GM12878 (cell line): ENCODE measurements at regions not wholly inside any gene's neighbourhood (a gene's known extent, or its start where the extent isn't known, plus 50 kb on each side); places are given as distances from the start of the nearest gene placed in this dataset.

Experiments used
- ATAC-seq: fragments of 200-7000 bp; cut with Tn5 transposase; 3 replicates; pipeline ENCODE4 v1.9.1; 2020; ENCODE audit warnings: mild to moderate bottlenecking, moderate library complexity
- BruUV-seq: library from RNA; stranded (reverse); fragments of 400-500 nt; replicated peaks from 2 replicates; lab custom pipeline; 2021; lab: Mats Ljungman, UMichigan
- CTCF ChIA-PET: fragments of 300-600 bp; sonication (Branson Sonifier 250); formaldehyde crosslinking; extraction: SDS; loops from one replicate; lab custom pipeline; 2021; ENCODE audit warnings: inconsistent platforms; lab: Yijun Ruan, JAX
- POLR2A ChIA-PET: fragments of 350-600 bp; formaldehyde crosslinking; extraction: SDS; loops from one replicate; lab custom pipeline; 2021; ENCODE audit warnings: inconsistent platforms; lab: Charles Lee
- RAD21 ChIA-PET: fragments of 300-600 bp; sonication (Branson Sonifier 250); formaldehyde crosslinking; loops from one replicate; lab custom pipeline; 2023; ENCODE audit warnings: antibody characterized with exemption; ENCODE audit not compliant: unreplicated experiment; lab: Charles Lee
- SMC1A ChIA-PET: fragments of 300-600 bp; sonication (Branson Sonifier 250); formaldehyde crosslinking; loops from one replicate; lab custom pipeline; 2023; ENCODE audit not compliant: unreplicated experiment, uncharacterized antibody; lab: Charles Lee
- DNase-seq: peaks from one replicate; pipeline ENCODE4 v3.0.0-alpha.2; 2011; ENCODE audit warnings: low read depth, low spot score
- FAIRE-seq: peaks from 3 replicates; lab custom pipeline; 2011; peaks lifted over from hg19 to GRCh38; lab: Jason Lieb, UNC
- H2AFZ ChIP-seq: 2 replicates; pipeline ENCODE4 v1.6.0; 2011; ENCODE audit warnings: low read depth, low read length, control low read depth; ENCODE audit not compliant: control insufficient read depth
- H3K27ac ChIP-seq: 2 replicates; pipeline ENCODE4 v1.5.1; 2011; ENCODE audit warnings: control low read depth; ENCODE audit not compliant: control insufficient read depth, insufficient read depth
- H3K27me3 ChIP-seq, 2 experiments: replicated peaks in 1 of 2; 2 replicates each; pipeline versions ENCODE4 v1.6.0 to v1.6.1; 2011; ENCODE audit warnings: low read length in 1 of 2; ENCODE audit not compliant: control insufficient read depth in 2 of 2, insufficient read depth in 2 of 2
- H3K36me3 ChIP-seq, 2 experiments: 2 replicates each; pipeline ENCODE4 v1.5.1; 2011; ENCODE audit warnings: low read length in 1 of 2; ENCODE audit not compliant: control insufficient read depth in 2 of 2, insufficient read depth in 2 of 2
- H3K4me1 ChIP-seq: 2 replicates; pipeline ENCODE4 v1.6.1; 2011; ENCODE audit warnings: mild to moderate bottlenecking, low read length, moderate library complexity, mixed read lengths; ENCODE audit not compliant: control insufficient read depth, insufficient read depth
- H3K4me2 ChIP-seq: 2 replicates; pipeline ENCODE4 v1.6.0; 2011; ENCODE audit warnings: control low read depth; ENCODE audit not compliant: control insufficient read depth, insufficient read depth
- H3K4me3 ChIP-seq: fragments of 200-600 bp; sonication (generic); 2 replicates; pipeline ENCODE4 v1.5.1; 2016
- H3K79me2 ChIP-seq: 2 replicates; pipeline ENCODE4 v1.6.0; 2011; ENCODE audit warnings: low read length; ENCODE audit not compliant: control insufficient read depth, insufficient read depth
- H3K9ac ChIP-seq: 2 replicates; pipeline ENCODE4 v1.8.0; 2011; ENCODE audit warnings: low read length, control low read depth, mixed read lengths; ENCODE audit not compliant: control insufficient read depth, insufficient read depth
- H3K9me3 ChIP-seq: replicated peaks from 3 replicates; pipeline ENCODE4 v1.5.1; 2011; ENCODE audit warnings: mild to moderate bottlenecking, low read length; ENCODE audit not compliant: control insufficient read depth, insufficient read depth
- H4K20me1 ChIP-seq: 2 replicates; pipeline ENCODE4 v1.6.0; 2011; ENCODE audit not compliant: control insufficient read depth, insufficient read depth
- BCL11A ChIP-seq: IDR thresholded peaks from 2 replicates; pipeline ENCODE4 v1.6.1; 2011; ENCODE audit warnings: low read depth, low read length
- CHD1 ChIP-seq: IDR thresholded peaks from 2 replicates; pipeline ENCODE4 v1.6.1; 2012; ENCODE audit warnings: low read depth, low read length, improper control_type of control experiment
- EGR1 ChIP-seq, 2 experiments: IDR thresholded peaks; 1 replicate in 1 of 2; 2 replicates in 1 of 2; pipeline ENCODE4 v1.6.1; 2011 to 2012; ENCODE audit warnings: low read depth in 2 of 2, low read length in 2 of 2, borderline replicate concordance in 1 of 2, mild to moderate bottlenecking in 1 of 2, moderate library complexity in 1 of 2
- EP300 ChIP-seq, 2 experiments: fragments of 150-350 bp in 1 of 2; IDR thresholded peaks; 2 replicates each; pipeline ENCODE4 v1.6.1; 2011 to 2012; ENCODE audit warnings: low read depth in 2 of 2, low read length in 2 of 2, borderline replicate concordance in 1 of 2, improper control_type of control experiment in 1 of 2, inconsistent platforms in 1 of 2; ENCODE audit not compliant: control insufficient read depth in 1 of 2
- HDAC2 ChIP-seq: fragments of 200-600 bp; sonication (generic); IDR thresholded peaks from 2 replicates; pipeline ENCODE4 v1.6.1; 2017
- MEF2A ChIP-seq: IDR thresholded peaks from 2 replicates; pipeline ENCODE4 v1.6.1; 2011; ENCODE audit warnings: low read depth, mild to moderate bottlenecking, low read length, moderate library complexity; ENCODE audit not compliant: insufficient read depth
- NR2C1 ChIP-seq: fragments of 450-650 bp; IDR thresholded peaks from 2 replicates; pipeline ENCODE4 v1.6.1; 2017; ENCODE audit warnings: antibody characterized with exemption, mild to moderate bottlenecking, moderate library complexity
- SREBF1 ChIP-seq: IDR thresholded peaks from 2 replicates; pipeline ENCODE4 v1.6.1; 2012; ENCODE audit warnings: mild to moderate bottlenecking, low read length
- STAT3 ChIP-seq: IDR thresholded peaks from 2 replicates; pipeline ENCODE4 v1.6.1; 2011; ENCODE audit warnings: low read depth, low read length, improper control_type of control experiment
- SUPT20H ChIP-seq: IDR thresholded peaks from 2 replicates; pipeline ENCODE4 v1.6.1; 2011; ENCODE audit warnings: low read depth, mild to moderate bottlenecking, low read length, moderate library complexity, borderline replicate concordance; ENCODE audit not compliant: control insufficient read depth
- ZNF622 ChIP-seq: fragments of 450-650 bp; IDR thresholded peaks from 2 replicates; pipeline ENCODE4 v1.6.1; 2017; ENCODE audit warnings: mild to moderate bottlenecking, inconsistent platforms
- WGBS: methylation state at CpG from one replicate; pipeline ENCODE4 v1.1.6; 2016; ENCODE audit warnings: low lambda C conversion rate; ENCODE audit not compliant: insufficient replicate concordance, insufficient coverage; ENCODE audit errors: missing lambda C conversion rate; 5-methylcytosine and 5-hydroxymethylcytosine counted together
- in situ Hi-C: fragments of 300-500 bp; cut with MboI; formaldehyde crosslinking; loops from 9 replicates; pipeline ENCODE4 v1.14.3; 2018; ENCODE audit warnings: mixed read lengths
- intact Hi-C: fragments of 100-400 bp; cut with micrococcal nuclease; formaldehyde crosslinking; loops from one replicate; pipeline ENCODE4 v1.14.2; 2022; ENCODE audit not compliant: unreplicated experiment
- TF ChIP-seq, protein P1 (sequence below): fragments of 450-650 bp; IDR thresholded peaks from 2 replicates; pipeline ENCODE4 v1.6.1; 2017; ENCODE audit warnings: low read depth, mild to moderate bottlenecking, moderate library complexity
- TF ChIP-seq, protein P2 (sequence below): fragments of 450-650 bp; IDR thresholded peaks from 2 replicates; pipeline ENCODE4 v1.6.1; 2016; ENCODE audit warnings: mild to moderate bottlenecking, moderate library complexity, borderline replicate concordance
- TF ChIP-seq, protein P3 (sequence below): fragments of 450-650 bp; IDR thresholded peaks from 2 replicates; pipeline ENCODE4 v1.6.1; 2017; ENCODE audit warnings: mild to moderate bottlenecking, moderate library complexity

DNA sequence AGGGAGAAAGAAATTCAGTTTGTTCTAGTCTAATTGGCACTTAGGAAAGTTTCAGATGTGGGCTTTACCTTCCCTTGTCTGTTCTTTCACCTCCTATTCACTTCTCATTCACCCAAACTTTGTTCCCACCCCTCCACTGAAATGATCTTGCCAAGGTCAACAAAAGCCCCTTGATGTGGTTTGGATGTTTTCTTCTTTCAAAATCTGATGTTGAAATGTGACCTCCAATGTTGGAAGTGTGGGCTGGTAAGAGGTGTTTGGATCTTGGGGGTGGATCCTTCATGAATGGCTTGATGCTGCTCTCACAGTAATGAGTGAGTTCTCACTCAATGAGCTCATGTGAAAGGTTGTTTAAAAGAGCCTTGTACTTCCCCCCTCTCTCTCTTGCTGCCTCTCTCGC lies 379.3 kb downstream of the HHIPL2 start:
- DNase-seq (no peak), FAIRE-seq (no peak), ATAC-seq (no peak; the same call in 2 of the 3 replicates)
- BruUV-seq, result no TSS peak
- ChIA-PET RAD21 (interaction anchor here (1.0 to 2.0 kb wide), 4 partner anchors 189 to 690 kb away, joined by 3 to 7 read pairs (median 4); no protein-coding TSS in a partner anchor), CTCF (interaction anchor here (2.1 to 2.4 kb wide), 2 partner anchors 625 to 692 kb away, joined by 6 to 14 read pairs; no protein-coding TSS in a partner anchor), SMC1A (interaction anchor here (1.0 to 2.0 kb wide), 3 partner anchors 429 to 690 kb away, joined by 3 to 16 read pairs (median 4); no protein-coding TSS in a partner anchor), POLR2A (no interaction called here)
- intact Hi-C loops, result loop anchor here (5.0 to 10.0 kb wide), 2 partner anchors 391 to 1294 kb away; partner anchors contain the start of gene HLX
- Histone ChIP-seq H3K4me1 (no peaks in the 10 kb centered on the region), H4K20me1 (no peaks in the 10 kb centered on the region), H3K27me3 (no peaks in the 10 kb centered on the region), H2AFZ (no peak overlapping the region), H3K36me3 (no peaks in the 10 kb centered on the region), H3K4me3 (no peak overlapping the region), H3K9ac (no peak overlapping the region), H3K9me3 (no peaks in the 10 kb centered on the region; the same call in 1 of the 3 replicates), H3K27ac (no peak overlapping the region), H3K79me2 (no peaks in the 10 kb centered on the region), H3K4me2 (no peak overlapping the region)
- in situ Hi-C loops, result loop anchor here (10.0 kb wide), 1 partner anchor 444 kb away; no protein-coding TSS in a partner anchor
- WGBS, result 0% methylated on average over 1 of the region's 1 CpG
- no peak for TF ChIP-seq ZNF622
- TF ChIP-seq STAT3, result no peak
- no peak for TF ChIP-seq EGR1 (IDR thresholded peaks at IDR 0.05; ENCODE audit: borderline replicate concordance in 1 of 2, low read depth in 2 of 2, low read length in 2 of 2)
- no peak for TF ChIP-seq CHD1
- TF ChIP-seq SUPT20H, result no peak
- TF ChIP-seq, protein P1, sequence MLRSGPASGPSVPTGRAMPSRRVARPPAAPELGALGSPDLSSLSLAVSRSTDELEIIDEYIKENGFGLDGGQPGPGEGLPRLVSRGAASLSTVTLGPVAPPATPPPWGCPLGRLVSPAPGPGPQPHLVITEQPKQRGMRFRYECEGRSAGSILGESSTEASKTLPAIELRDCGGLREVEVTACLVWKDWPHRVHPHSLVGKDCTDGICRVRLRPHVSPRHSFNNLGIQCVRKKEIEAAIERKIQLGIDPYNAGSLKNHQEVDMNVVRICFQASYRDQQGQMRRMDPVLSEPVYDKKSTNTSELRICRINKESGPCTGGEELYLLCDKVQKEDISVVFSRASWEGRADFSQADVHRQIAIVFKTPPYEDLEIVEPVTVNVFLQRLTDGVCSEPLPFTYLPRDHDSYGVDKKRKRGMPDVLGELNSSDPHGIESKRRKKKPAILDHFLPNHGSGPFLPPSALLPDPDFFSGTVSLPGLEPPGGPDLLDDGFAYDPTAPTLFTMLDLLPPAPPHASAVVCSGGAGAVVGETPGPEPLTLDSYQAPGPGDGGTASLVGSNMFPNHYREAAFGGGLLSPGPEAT, result no peak
- TF ChIP-seq, protein P2, sequence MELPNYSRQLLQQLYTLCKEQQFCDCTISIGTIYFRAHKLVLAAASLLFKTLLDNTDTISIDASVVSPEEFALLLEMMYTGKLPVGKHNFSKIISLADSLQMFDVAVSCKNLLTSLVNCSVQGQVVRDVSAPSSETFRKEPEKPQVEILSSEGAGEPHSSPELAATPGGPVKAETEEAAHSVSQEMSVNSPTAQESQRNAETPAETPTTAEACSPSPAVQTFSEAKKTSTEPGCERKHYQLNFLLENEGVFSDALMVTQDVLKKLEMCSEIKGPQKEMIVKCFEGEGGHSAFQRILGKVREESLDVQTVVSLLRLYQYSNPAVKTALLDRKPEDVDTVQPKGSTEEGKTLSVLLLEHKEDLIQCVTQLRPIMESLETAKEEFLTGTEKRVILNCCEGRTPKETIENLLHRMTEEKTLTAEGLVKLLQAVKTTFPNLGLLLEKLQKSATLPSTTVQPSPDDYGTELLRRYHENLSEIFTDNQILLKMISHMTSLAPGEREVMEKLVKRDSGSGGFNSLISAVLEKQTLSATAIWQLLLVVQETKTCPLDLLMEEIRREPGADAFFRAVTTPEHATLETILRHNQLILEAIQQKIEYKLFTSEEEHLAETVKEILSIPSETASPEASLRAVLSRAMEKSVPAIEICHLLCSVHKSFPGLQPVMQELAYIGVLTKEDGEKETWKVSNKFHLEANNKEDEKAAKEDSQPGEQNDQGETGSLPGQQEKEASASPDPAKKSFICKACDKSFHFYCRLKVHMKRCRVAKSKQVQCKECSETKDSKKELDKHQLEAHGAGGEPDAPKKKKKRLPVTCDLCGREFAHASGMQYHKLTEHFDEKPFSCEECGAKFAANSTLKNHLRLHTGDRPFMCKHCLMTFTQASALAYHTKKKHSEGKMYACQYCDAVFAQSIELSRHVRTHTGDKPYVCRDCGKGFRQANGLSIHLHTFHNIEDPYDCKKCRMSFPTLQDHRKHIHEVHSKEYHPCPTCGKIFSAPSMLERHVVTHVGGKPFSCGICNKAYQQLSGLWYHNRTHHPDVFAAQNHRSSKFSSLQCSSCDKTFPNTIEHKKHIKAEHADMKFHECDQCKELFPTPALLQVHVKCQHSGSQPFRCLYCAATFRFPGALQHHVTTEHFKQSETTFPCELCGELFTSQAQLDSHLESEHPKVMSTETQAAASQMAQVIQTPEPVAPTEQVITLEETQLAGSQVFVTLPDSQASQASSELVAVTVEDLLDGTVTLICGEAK, result no peak
- TF ChIP-seq MEF2A, result no peak
- TF ChIP-seq NR2C1, result no peak
- TF ChIP-seq BCL11A, result no peak
- no peak for TF ChIP-seq EP300 (IDR thresholded peaks at IDR 0.05; ENCODE audit: borderline replicate concordance in 1 of 2, control insufficient read depth in 1 of 2, low read depth in 2 of 2, low read length in 2 of 2)
- no peak for TF ChIP-seq HDAC2
- TF ChIP-seq, protein P3, sequence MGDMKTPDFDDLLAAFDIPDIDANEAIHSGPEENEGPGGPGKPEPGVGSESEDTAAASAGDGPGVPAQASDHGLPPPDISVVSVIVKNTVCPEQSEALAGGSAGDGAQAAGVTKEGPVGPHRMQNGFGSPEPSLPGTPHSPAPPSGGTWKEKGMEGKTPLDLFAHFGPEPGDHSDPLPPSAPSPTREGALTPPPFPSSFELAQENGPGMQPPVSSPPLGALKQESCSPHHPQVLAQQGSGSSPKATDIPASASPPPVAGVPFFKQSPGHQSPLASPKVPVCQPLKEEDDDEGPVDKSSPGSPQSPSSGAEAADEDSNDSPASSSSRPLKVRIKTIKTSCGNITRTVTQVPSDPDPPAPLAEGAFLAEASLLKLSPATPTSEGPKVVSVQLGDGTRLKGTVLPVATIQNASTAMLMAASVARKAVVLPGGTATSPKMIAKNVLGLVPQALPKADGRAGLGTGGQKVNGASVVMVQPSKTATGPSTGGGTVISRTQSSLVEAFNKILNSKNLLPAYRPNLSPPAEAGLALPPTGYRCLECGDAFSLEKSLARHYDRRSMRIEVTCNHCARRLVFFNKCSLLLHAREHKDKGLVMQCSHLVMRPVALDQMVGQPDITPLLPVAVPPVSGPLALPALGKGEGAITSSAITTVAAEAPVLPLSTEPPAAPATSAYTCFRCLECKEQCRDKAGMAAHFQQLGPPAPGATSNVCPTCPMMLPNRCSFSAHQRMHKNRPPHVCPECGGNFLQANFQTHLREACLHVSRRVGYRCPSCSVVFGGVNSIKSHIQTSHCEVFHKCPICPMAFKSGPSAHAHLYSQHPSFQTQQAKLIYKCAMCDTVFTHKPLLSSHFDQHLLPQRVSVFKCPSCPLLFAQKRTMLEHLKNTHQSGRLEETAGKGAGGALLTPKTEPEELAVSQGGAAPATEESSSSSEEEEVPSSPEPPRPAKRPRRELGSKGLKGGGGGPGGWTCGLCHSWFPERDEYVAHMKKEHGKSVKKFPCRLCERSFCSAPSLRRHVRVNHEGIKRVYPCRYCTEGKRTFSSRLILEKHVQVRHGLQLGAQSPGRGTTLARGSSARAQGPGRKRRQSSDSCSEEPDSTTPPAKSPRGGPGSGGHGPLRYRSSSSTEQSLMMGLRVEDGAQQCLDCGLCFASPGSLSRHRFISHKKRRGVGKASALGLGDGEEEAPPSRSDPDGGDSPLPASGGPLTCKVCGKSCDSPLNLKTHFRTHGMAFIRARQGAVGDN, result no peak
- no peak for TF ChIP-seq SREBF1
